A549 (cell line): ENCODE measurements at regions not wholly inside any gene's neighbourhood (a gene's known extent, or its start where the extent isn't known, plus 50 kb on each side); places are given as distances from the start of the nearest gene placed in this dataset.

Source experiments
- ATAC-seq, 2 experiments: fragments of 200-7000 bp in 1 of 2; fragments of >200 bp in 1 of 2; cut with Nextera tagmentation in 1 of 2; cut with Tn5 transposase in 1 of 2; 3 replicates each; pipeline versions ENCODE4 v1.8.0 to v1.9.1; 2018 to 2020; ENCODE audit warnings: mild to moderate bottlenecking in 1 of 2, moderate library complexity in 1 of 2
- CTCF ChIA-PET: fragments of 300-600 bp; sonication (Branson Sonifier 250); formaldehyde crosslinking; extraction: SDS; loops from one replicate; lab custom pipeline; 2021; ENCODE audit warnings: antibody characterized with exemption, inconsistent platforms; lab: Yijun Ruan, JAX
- POLR2A ChIA-PET: fragments of 350-600 bp; formaldehyde crosslinking; extraction: SDS; loops from one replicate; lab custom pipeline; 2021; ENCODE audit warnings: antibody characterized with exemption, inconsistent platforms; lab: Yijun Ruan, JAX
- DNase-seq, 2 experiments: peaks; one replicate each; pipeline versions ENCODE4 v3.0.0 to v3.0.0-alpha.2; 2011 to 2016; ENCODE audit warnings: low read depth in 1 of 2, low spot score in 1 of 2
- FAIRE-seq: peaks from 2 replicates; lab custom pipeline; 2011; peaks lifted over from hg19 to GRCh38; lab: Jason Lieb, UNC
- H3K27ac ChIP-seq, 2 experiments: fragments of >200 bp; sonication (Bioruptor Twin); formaldehyde crosslinking; 3 replicates each; pipeline ENCODE4 v1.5.1; 2016 to 2017
- H3K4me1 ChIP-seq: fragments of >200 bp; sonication (Bioruptor Twin); formaldehyde crosslinking; 3 replicates; pipeline ENCODE4 v1.6.1; 2016
- H3K4me2 ChIP-seq: fragments of >200 bp; sonication (Bioruptor Twin); formaldehyde crosslinking; 3 replicates; pipeline ENCODE4 v1.6.1; 2016
- H3K4me3 ChIP-seq: fragments of >200 bp; sonication (Bioruptor Twin); formaldehyde crosslinking; 3 replicates; pipeline ENCODE4 v1.5.1; 2016
- H3K9me3 ChIP-seq: fragments of >200 bp; sonication (Bioruptor Twin); formaldehyde crosslinking; 3 replicates; pipeline ENCODE4 v1.6.1; 2016
- BHLHE40 ChIP-seq: IDR thresholded peaks from 2 replicates; pipeline ENCODE4 v1.6.1; 2012; ENCODE audit warnings: low read depth, low read length, inconsistent platforms
- CEBPB ChIP-seq, 2 experiments: fragments of >200 bp in 1 of 2; sonication (Bioruptor Twin) in 1 of 2; formaldehyde crosslinking in 1 of 2; IDR thresholded peaks; 2 replicates each; pipeline ENCODE4 v1.6.1; 2012 to 2016
- CHD2 ChIP-seq: fragments of 150-350 bp; IDR thresholded peaks from 2 replicates; pipeline ENCODE4 v1.6.1; 2014; ENCODE audit warnings: low read length; ENCODE audit not compliant: partially characterized antibody
- EHF ChIP-seq: fragments of 250-450 bp; sonication (Bioruptor Pico); IDR thresholded peaks from 2 replicates; pipeline ENCODE4 v1.5.0; 2020; ENCODE audit warnings: mild to moderate bottlenecking
- EHMT2 ChIP-seq: fragments of 200-600 bp; sonication (generic); IDR thresholded peaks from 2 replicates; pipeline ENCODE4 v1.6.1; 2016; ENCODE audit warnings: antibody characterized with exemption, low read depth, mild to moderate bottlenecking, moderate library complexity
- ESRRA ChIP-seq: fragments of 150-350 bp; IDR thresholded peaks from 2 replicates; pipeline ENCODE4 v1.6.1; 2014; ENCODE audit warnings: mild to moderate bottlenecking, low read length, borderline replicate concordance
- FOSB ChIP-seq: fragments of 250-450 bp; sonication (Bioruptor Pico); IDR thresholded peaks from 2 replicates; pipeline ENCODE4 v1.5.0; 2020; ENCODE audit warnings: mild to moderate bottlenecking, moderate library complexity
- FOSL2 ChIP-seq, 2 experiments: fragments of 450-650 bp in 1 of 2; fragments of >200 bp in 1 of 2; sonication (Bioruptor Twin) in 1 of 2; formaldehyde crosslinking; IDR thresholded peaks; 2 replicates each; pipeline versions ENCODE4 v1.5.0 to v1.6.1; 2016 to 2020; ENCODE audit warnings: mild to moderate bottlenecking in 1 of 2, moderate library complexity in 1 of 2
- GATA3 ChIP-seq: IDR thresholded peaks from 2 replicates; pipeline ENCODE4 v1.6.1; 2012; ENCODE audit warnings: borderline replicate concordance
- HEYL ChIP-seq: fragments of 250-450 bp; sonication (Bioruptor Pico); IDR thresholded peaks from 2 replicates; pipeline ENCODE4 v1.8.0; 2021; ENCODE audit warnings: mild to moderate bottlenecking, moderate library complexity
- HOXA7 ChIP-seq: fragments of 250-450 bp; sonication (Bioruptor Pico); IDR thresholded peaks from 2 replicates; pipeline ENCODE4 v1.5.0; 2020; ENCODE audit warnings: mild to moderate bottlenecking, moderate library complexity
- JUN ChIP-seq, 2 experiments: fragments of >200 bp; sonication (Bioruptor Twin); formaldehyde crosslinking; IDR thresholded peaks; 2 replicates in 1 of 2; 3 replicates in 1 of 2; pipeline ENCODE4 v1.6.1; 2016 to 2017
- JUNB ChIP-seq: fragments of >200 bp; sonication (Bioruptor Twin); formaldehyde crosslinking; IDR thresholded peaks from 2 replicates; pipeline ENCODE4 v1.6.1; 2016
- KDM1A ChIP-seq: fragments of 200-600 bp; sonication (generic); IDR thresholded peaks from 2 replicates; pipeline ENCODE4 v1.6.1; 2016; ENCODE audit warnings: low read depth, mild to moderate bottlenecking
- KDM5A ChIP-seq: fragments of 200-600 bp; sonication (generic); IDR thresholded peaks from 2 replicates; pipeline ENCODE4 v1.6.1; 2016; ENCODE audit warnings: antibody characterized with exemption, mild to moderate bottlenecking
- MYC ChIP-seq: IDR thresholded peaks from 2 replicates; pipeline ENCODE4 v1.6.1; 2012; ENCODE audit warnings: mild to moderate bottlenecking, inconsistent platforms, low read length, improper control_type of control experiment, borderline replicate concordance
- NR3C1 ChIP-seq: fragments of >200 bp; sonication (Bioruptor Twin); formaldehyde crosslinking; IDR thresholded peaks from 3 replicates; pipeline ENCODE4 v1.6.1; 2017
- POLR2AphosphoS2 ChIP-seq: conservative IDR thresholded peaks from 2 replicates; pipeline ENCODE4 v1.6.1; 2012; ENCODE audit warnings: low read length, improper control_type of control experiment, inconsistent platforms
- SREBF2 ChIP-seq: fragments of 450-650 bp; IDR thresholded peaks from 2 replicates; pipeline ENCODE4 v1.6.1; 2014; ENCODE audit warnings: mild to moderate bottlenecking, moderate library complexity
- TFCP2L1 ChIP-seq: fragments of 250-450 bp; sonication (Bioruptor Pico); IDR thresholded peaks from 2 replicates; pipeline ENCODE4 v1.5.0; 2021; ENCODE audit warnings: mild to moderate bottlenecking
- USF2 ChIP-seq: fragments of 450-650 bp; IDR thresholded peaks from 2 replicates; pipeline ENCODE4 v1.6.1; 2014; ENCODE audit warnings: antibody characterized with exemption
- ZNF302 ChIP-seq: fragments of 250-450 bp; sonication (Bioruptor Pico); IDR thresholded peaks from 2 replicates; pipeline ENCODE4 v1.9.0; 2021; ENCODE audit warnings: inconsistent platforms, mild to moderate bottlenecking, moderate library complexity
- ZSCAN20 ChIP-seq: fragments of 250-450 bp; sonication (Bioruptor Pico); IDR thresholded peaks from 2 replicates; pipeline ENCODE4 v1.8.0; 2022; ENCODE audit warnings: mild to moderate bottlenecking, moderate library complexity
- WGBS: methylation state at CpG from one replicate; pipeline ENCODE4 v1.1.6; 2017; ENCODE audit errors: missing lambda C conversion rate; 5-methylcytosine and 5-hydroxymethylcytosine counted together
- TF ChIP-seq, protein P1 (sequence below): fragments of 250-450 bp; sonication (Bioruptor Pico); IDR thresholded peaks from 2 replicates; pipeline ENCODE4 v1.5.0; 2020; ENCODE audit warnings: low read depth, mild to moderate bottlenecking, moderate library complexity
- TF ChIP-seq, protein P2 (sequence below): IDR thresholded peaks from 2 replicates; pipeline ENCODE4 v1.6.1; 2012
- TF ChIP-seq, protein P3 (sequence below): IDR thresholded peaks from 2 replicates; pipeline ENCODE4 v1.6.1; 2012

DNA sequence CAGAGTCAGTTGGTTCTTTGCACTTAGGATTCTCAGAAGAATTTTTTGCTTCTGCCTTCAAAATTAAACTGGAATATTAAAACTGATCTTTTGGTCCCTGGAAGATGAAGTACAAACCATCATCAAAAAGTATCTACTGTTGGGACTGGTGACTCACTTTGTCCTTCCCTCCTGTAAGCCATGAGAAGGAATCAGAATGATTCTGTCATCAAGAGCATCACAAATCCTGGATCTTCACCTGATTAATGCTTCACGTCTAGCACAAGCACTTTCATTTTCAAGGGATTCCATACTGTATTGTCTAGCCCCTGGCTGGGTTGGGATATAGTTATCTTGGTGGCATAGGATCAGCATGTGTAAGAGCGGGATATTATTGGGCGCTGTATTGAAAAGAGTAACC, 69.3 kb upstream of the CYP1B1 start:
- ChIA-PET CTCF (no interaction called here), POLR2A (no interaction called here)
- WGBS: 90% methylated on average over 3 of the region's 3 CpGs
- DNase-seq (no peak), ATAC-seq (no peak), FAIRE-seq (no peak)
- H3K4me1 ChIP-seq: peaks cover 38% of the 10 kb centered on the region
- H3K4me2 ChIP-seq: no peak overlapping the region
- H3K27ac ChIP-seq: peak overlapping the region in 1 of 2 experiments; percentile 64; a peak in 3 of 6 replicates
- no peak overlapping the region for H3K4me3 ChIP-seq
- peaks cover 7% of the 10 kb centered on the region; the same call in 1 of the 3 replicates for H3K9me3 ChIP-seq
- TF ChIP-seq KDM1A (no peak), JUN (IDR thresholded peaks at IDR 0.05) (no peak), BHLHE40 (no peak), MYC (no peak), KDM5A (no peak), HEYL (CRISPR knock-in tag) (no peak), ESRRA (no peak), SREBF2 (no peak), ZNF302 (CRISPR knock-in tag) (no peak), GATA3 (no peak), EHF (CRISPR knock-in tag) (no peak), ZSCAN20 (no peak), FOSB (CRISPR knock-in tag) (no peak)
- TF ChIP-seq, protein P1, sequence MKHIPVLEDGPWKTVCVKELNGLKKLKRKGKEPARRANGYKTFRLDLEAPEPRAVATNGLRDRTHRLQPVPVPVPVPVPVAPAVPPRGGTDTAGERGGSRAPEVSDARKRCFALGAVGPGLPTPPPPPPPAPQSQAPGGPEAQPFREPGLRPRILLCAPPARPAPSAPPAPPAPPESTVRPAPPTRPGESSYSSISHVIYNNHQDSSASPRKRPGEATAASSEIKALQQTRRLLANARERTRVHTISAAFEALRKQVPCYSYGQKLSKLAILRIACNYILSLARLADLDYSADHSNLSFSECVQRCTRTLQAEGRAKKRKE (CRISPR knock-in tag): no peak
- TF ChIP-seq, protein P2, sequence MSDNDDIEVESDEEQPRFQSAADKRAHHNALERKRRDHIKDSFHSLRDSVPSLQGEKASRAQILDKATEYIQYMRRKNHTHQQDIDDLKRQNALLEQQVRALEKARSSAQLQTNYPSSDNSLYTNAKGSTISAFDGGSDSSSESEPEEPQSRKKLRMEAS: no peak
- TF ChIP-seq, protein P3, sequence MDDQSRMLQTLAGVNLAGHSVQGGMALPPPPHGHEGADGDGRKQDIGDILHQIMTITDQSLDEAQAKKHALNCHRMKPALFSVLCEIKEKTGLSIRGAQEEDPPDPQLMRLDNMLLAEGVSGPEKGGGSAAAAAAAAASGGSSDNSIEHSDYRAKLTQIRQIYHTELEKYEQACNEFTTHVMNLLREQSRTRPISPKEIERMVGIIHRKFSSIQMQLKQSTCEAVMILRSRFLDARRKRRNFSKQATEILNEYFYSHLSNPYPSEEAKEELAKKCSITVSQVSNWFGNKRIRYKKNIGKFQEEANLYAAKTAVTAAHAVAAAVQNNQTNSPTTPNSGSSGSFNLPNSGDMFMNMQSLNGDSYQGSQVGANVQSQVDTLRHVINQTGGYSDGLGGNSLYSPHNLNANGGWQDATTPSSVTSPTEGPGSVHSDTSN: no peak

- Histone ChIP-seq H3K4me3 (no peak overlapping the region), H3K27ac (no peak overlapping the region), H3K9me3 (peaks cover 6% of the 10 kb centered on the region; the same call in 1 of the 3 replicates), H3K4me1 (peaks cover 24% of the 10 kb centered on the region), H3K4me2 (no peak overlapping the region)
- 74% methylated on average over 4 of the region's 4 CpGs for WGBS
- TF ChIP-seq CHD2 (no peak), KDM1A (no peak), HOXA7 (no peak), USF2 (no peak), FOSL2 (IDR thresholded peaks at IDR 0.05) (no peak), FOSL2 (CRISPR knock-in tag; IDR thresholded peaks at IDR 0.05) (no peak), TFCP2L1 (CRISPR knock-in tag) (no peak), POLR2AphosphoS2 (no peak), CEBPB (IDR thresholded peaks at IDR 0.05) (no peak), EHMT2 (no peak), JUNB (no peak), NR3C1 (no peak), ESRRA (no peak)
- TF ChIP-seq, protein P2: no peak
- DNase-seq: no peak
- ChIA-PET CTCF (no interaction called here), POLR2A (no interaction called here)
- ATAC-seq: no peak
- no peak for FAIRE-seq
Observed at GRCh38 chr2:38142627-38143026, 66.7 kb upstream of the CYP1B1 start.
